Activated CD8-positive, alpha-beta memory T cell treated with anti-CD3 and anti-CD28 coated beads for 24 hours (primary cell): ENCODE measurements at regions not wholly inside any gene's neighbourhood (a gene's known extent, or its start where the extent isn't known, plus 50 kb on each side); places are given as distances from the start of the nearest gene placed in this dataset.
A peak's percentile ranks its signal among the peaks of the same experiment; 100 is the strongest.
"Not testable (repeated sequence)": the region's sequence is repeated elsewhere in the genome, so short reads cannot be mapped to it uniquely, and the experiment has no call there.

ENCODE experiments used
- DNase-seq: peaks from one replicate; pipeline ENCODE4 v3.0.0-alpha.2; 2020

- DNase-seq: no peak
These were observed 153.9 kb downstream of the RNASET2 start for GRCh38 chr6:166802401-166802800.

GRCh38 chr6:166800137-166800536, 156.2 kb downstream of the RNASET2 start:
- DNase-seq: no peak

GRCh38 chr6:166798652-166799051, 157.7 kb downstream of the RNASET2 start:
- no peak for DNase-seq

- no peak for DNase-seq
These were observed 159.7 kb downstream of the RNASET2 start for GRCh38 chr6:166796610-166797009.

GRCh38 chr6:166795879-166796278, 160.5 kb downstream of the RNASET2 start:
- DNase-seq: no peak

- not testable (repeated sequence) for DNase-seq
These were observed 163.8 kb upstream of the RPS6KA2 start for GRCh38 chr6:166790808-166791207.

- not testable (repeated sequence) for DNase-seq
These were observed 161.9 kb upstream of the RPS6KA2 start for GRCh38 chr6:166788846-166789529.

- no peak for DNase-seq
These were observed 159.7 kb upstream of the RPS6KA2 start for GRCh38 chr6:166786704-166787293.

GRCh38 chr6:166785131-166785530, 158.1 kb upstream of the RPS6KA2 start:
- DNase-seq: no peak

- DNase-seq: no peak
These were observed 157.6 kb upstream of the RPS6KA2 start for GRCh38 chr6:166784691-166785090.

GRCh38 chr6:166782520-166782919, 155.5 kb upstream of the RPS6KA2 start:
- DNase-seq: no peak

GRCh38 chr6:166781331-166781730, 154.3 kb upstream of the RPS6KA2 start:
- no peak for DNase-seq

- DNase-seq: no peak
These were observed 153.1 kb upstream of the RPS6KA2 start for GRCh38 chr6:166779963-166780683.

- DNase-seq: no peak
These were observed 152.3 kb upstream of the RPS6KA2 start for GRCh38 chr6:166779381-166779780.

- no peak for DNase-seq
These were observed 151.7 kb upstream of the RPS6KA2 start for GRCh38 chr6:166778776-166779175.

- DNase-seq: no peak
These were observed 151.0 kb upstream of the RPS6KA2 start for GRCh38 chr6:166778046-166778445.

- no peak for DNase-seq
These were observed 150.1 kb upstream of the RPS6KA2 start for GRCh38 chr6:166777096-166777630.

- DNase-seq: no peak
These were observed 149.5 kb upstream of the RPS6KA2 start for GRCh38 chr6:166776571-166776970.

GRCh38 chr6:166775923-166776220, 148.8 kb upstream of the RPS6KA2 start:
- no peak for DNase-seq

- DNase-seq: peak; percentile 69
These were observed 148.3 kb upstream of the RPS6KA2 start for GRCh38 chr6:166775180-166775922.

- no peak for DNase-seq
These were observed 147.7 kb upstream of the RPS6KA2 start for GRCh38 chr6:166774770-166775169.

GRCh38 chr6:166774292-166774691, 147.2 kb upstream of the RPS6KA2 start:
- DNase-seq: no peak

GRCh38 chr6:166772518-166772917, 145.5 kb upstream of the RPS6KA2 start:
- DNase-seq: no peak
